ENCODE measurements at regions not wholly inside any gene's neighbourhood (a gene's known extent, or its start where the extent isn't known, plus 50 kb on each side); places are given as distances from the start of the nearest gene placed in this dataset.

GRCh38 chr4:127045861-127046260, 586.9 kb upstream of the INTU start:
- TF ChIP-seq CTCF (IDR thresholded peaks at IDR 0.05; ENCODE audit: low read depth, low read length) (no peak), EZH2phosphoT487 (IDR thresholded peaks at IDR 0.05; ENCODE audit: low read depth) (no peak)
